DOHH2 (cell line): ENCODE measurements at regions not wholly inside any gene's neighbourhood (a gene's known extent, or its start where the extent isn't known, plus 50 kb on each side); places are given as distances from the start of the nearest gene placed in this dataset.

Experiments
- H3F3A ChIP-seq: fragments of 200-600 bp; sonication (generic), shearing (Covaris generic); 2 replicates; pipeline ENCODE4 v1.6.0; 2016; ENCODE audit warnings: antibody characterized with exemption, mild to moderate bottlenecking; ENCODE audit not compliant: control insufficient read depth, insufficient read depth
- H3K27ac ChIP-seq: fragments of 200-600 bp; sonication (generic); 2 replicates; pipeline ENCODE4 v1.5.1; 2014; ENCODE audit warnings: low read depth, mild to moderate bottlenecking, low read length, moderate library complexity
- H3K27me3 ChIP-seq: fragments of 200-600 bp; sonication (generic); 2 replicates; pipeline ENCODE4 v1.6.1; 2014; ENCODE audit warnings: mild to moderate bottlenecking, low read length, mixed read lengths; ENCODE audit not compliant: control insufficient read depth
- H3K36me3 ChIP-seq: fragments of 200-600 bp; sonication (generic); 2 replicates; pipeline ENCODE4 v1.6.1; 2014; ENCODE audit warnings: mild to moderate bottlenecking, low read length, moderate library complexity, mixed read lengths; ENCODE audit not compliant: control insufficient read depth
- H3K4me1 ChIP-seq: fragments of 200-600 bp; sonication (generic); 2 replicates; pipeline ENCODE4 v1.6.1; 2014; ENCODE audit warnings: mild to moderate bottlenecking, low read length, mixed read lengths; ENCODE audit not compliant: control insufficient read depth
- H3K4me2 ChIP-seq: fragments of 200-600 bp; sonication (generic); 2 replicates; pipeline ENCODE4 v1.6.0; 2014; ENCODE audit warnings: mild to moderate bottlenecking, low read length, moderate library complexity
- H3K4me3 ChIP-seq: fragments of 200-600 bp; sonication (generic); 2 replicates; pipeline ENCODE4 v1.5.1; 2014; ENCODE audit warnings: mild to moderate bottlenecking, low read length, mixed read lengths
- H3K79me2 ChIP-seq: fragments of 200-600 bp; sonication (generic); 2 replicates; pipeline ENCODE4 v1.6.1; 2014; ENCODE audit warnings: mild to moderate bottlenecking, low read length, mixed read lengths; ENCODE audit not compliant: control insufficient read depth
- H3K9me2 ChIP-seq: fragments of 200-600 bp; sonication (generic); replicated peaks from 2 replicates; pipeline ENCODE4 v1.6.1; 2014; ENCODE audit warnings: mild to moderate bottlenecking, low read length, mixed read lengths; ENCODE audit not compliant: control insufficient read depth
- H3K9me3 ChIP-seq: fragments of 200-600 bp; sonication (generic); 2 replicates; pipeline ENCODE4 v1.6.1; 2014; ENCODE audit warnings: antibody characterized with exemption, low read length, mixed read lengths; ENCODE audit not compliant: control insufficient read depth, insufficient read depth
- H4K20me1 ChIP-seq: fragments of 200-600 bp; sonication (generic); 2 replicates; pipeline ENCODE4 v1.6.0; 2014; ENCODE audit warnings: low read depth, mild to moderate bottlenecking, antibody characterized with exemption, low read length, moderate library complexity; ENCODE audit not compliant: control insufficient read depth, insufficient read depth
- EZH2phosphoT487 ChIP-seq: fragments of 200-600 bp; sonication (generic); IDR thresholded peaks from 2 replicates; pipeline ENCODE4 v1.6.1; 2017; ENCODE audit warnings: borderline replicate concordance, mild to moderate bottlenecking, antibody characterized with exemption, low read length, moderate library complexity, mixed read lengths
- TF ChIP-seq, protein P1 (sequence below): fragments of 200-600 bp; sonication (generic); IDR thresholded peaks from one replicate; pipeline ENCODE4 v1.5.1; 2014; ENCODE audit warnings: antibody characterized with exemption, mild to moderate bottlenecking, low read depth, low read length; ENCODE audit not compliant: poor library complexity, severe bottlenecking

DNA sequence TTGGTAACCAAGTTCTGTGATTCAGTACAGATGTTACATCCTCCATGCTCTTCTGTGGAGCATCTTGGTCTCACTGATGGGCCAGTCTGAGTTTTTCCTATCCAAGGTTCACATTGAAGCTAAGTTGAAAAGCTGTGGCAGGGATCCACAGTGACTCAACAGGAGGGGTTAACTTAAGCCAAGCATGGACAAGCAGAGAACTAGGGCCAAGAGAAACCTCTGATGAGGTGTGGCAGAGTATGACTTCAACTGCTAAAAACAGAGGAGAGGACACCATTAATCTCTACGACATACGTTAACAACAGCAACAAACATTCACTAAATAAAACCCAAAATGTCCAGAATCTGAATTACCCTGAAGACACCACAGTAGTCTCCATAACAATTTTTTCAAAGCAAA, 268.1 kb upstream of the UBE2E2 start:
- Histone ChIP-seq H4K20me1 (no peaks in the 10 kb centered on the region), H3K4me2 (no peak overlapping the region), H3K36me3 (no peaks in the 10 kb centered on the region), H3K4me3 (no peak overlapping the region), H3K9me3 (no peaks in the 10 kb centered on the region), H3K9me2 (no peaks in the 10 kb centered on the region), H3K27ac (no peak overlapping the region), H3K27me3 (no peaks in the 10 kb centered on the region), H3F3A (no peaks in the 10 kb centered on the region), H3K4me1 (no peaks in the 10 kb centered on the region), H3K79me2 (no peaks in the 10 kb centered on the region)
- no peak for TF ChIP-seq EZH2phosphoT487
- TF ChIP-seq, protein P1, sequence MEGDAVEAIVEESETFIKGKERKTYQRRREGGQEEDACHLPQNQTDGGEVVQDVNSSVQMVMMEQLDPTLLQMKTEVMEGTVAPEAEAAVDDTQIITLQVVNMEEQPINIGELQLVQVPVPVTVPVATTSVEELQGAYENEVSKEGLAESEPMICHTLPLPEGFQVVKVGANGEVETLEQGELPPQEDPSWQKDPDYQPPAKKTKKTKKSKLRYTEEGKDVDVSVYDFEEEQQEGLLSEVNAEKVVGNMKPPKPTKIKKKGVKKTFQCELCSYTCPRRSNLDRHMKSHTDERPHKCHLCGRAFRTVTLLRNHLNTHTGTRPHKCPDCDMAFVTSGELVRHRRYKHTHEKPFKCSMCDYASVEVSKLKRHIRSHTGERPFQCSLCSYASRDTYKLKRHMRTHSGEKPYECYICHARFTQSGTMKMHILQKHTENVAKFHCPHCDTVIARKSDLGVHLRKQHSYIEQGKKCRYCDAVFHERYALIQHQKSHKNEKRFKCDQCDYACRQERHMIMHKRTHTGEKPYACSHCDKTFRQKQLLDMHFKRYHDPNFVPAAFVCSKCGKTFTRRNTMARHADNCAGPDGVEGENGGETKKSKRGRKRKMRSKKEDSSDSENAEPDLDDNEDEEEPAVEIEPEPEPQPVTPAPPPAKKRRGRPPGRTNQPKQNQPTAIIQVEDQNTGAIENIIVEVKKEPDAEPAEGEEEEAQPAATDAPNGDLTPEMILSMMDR = no peak

DNA sequence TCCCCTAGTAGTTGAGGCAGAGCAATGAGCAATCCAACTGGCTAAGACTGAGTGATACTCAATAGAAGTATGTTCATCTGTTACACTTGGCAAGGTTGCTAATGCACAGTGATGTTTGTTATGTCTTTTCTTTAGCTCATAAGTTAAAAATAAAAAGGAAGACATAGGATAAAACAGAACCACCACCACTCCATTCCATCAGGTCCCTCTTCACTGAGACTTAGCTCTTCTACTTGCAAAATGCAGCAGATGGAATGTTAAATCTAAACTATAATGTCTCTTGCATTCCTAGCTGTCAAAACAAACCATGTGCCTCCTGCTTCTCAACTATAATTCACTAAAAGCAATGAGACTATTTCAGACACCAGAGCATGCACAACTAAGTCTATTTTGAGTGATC, 265.6 kb upstream of the UBE2E2 start:
- Histone ChIP-seq H3K27ac (no peak overlapping the region), H3K9me2 (no peaks in the 10 kb centered on the region), H3K9me3 (no peaks in the 10 kb centered on the region), H3K4me1 (no peaks in the 10 kb centered on the region), H3K36me3 (no peaks in the 10 kb centered on the region), H3F3A (no peaks in the 10 kb centered on the region), H3K27me3 (no peaks in the 10 kb centered on the region), H3K79me2 (no peaks in the 10 kb centered on the region), H4K20me1 (no peaks in the 10 kb centered on the region), H3K4me3 (no peak overlapping the region), H3K4me2 (no peak overlapping the region)
- TF ChIP-seq EZH2phosphoT487 = no peak
- TF ChIP-seq, protein P1 = no peak

DNA sequence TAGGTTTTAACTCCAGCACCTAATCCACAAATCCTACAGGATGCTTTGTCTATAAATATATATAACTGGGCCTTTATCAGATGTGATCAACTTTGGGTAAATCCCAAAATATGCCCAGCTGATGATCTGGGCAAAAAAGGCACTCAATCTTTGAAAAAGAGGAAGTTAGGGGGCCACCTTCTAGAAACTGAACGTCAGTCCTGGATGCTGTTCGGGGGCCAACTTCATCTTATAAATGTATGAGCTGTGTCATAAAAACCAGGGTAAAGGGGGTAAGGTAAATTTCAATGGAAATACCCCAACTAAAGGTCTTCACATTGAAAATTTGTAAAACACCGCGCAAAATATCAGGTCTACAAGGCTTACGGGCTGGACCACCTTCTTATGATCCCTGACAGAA, 264.4 kb upstream of the UBE2E2 start:
- Histone ChIP-seq H3K9me2 (no peaks in the 10 kb centered on the region), H3K4me1 (no peaks in the 10 kb centered on the region), H3K27me3 (no peaks in the 10 kb centered on the region), H3K36me3 (no peaks in the 10 kb centered on the region), H3K9me3 (no peaks in the 10 kb centered on the region), H3K27ac (no peak overlapping the region), H3K4me2 (no peak overlapping the region), H3K4me3 (no peak overlapping the region), H3F3A (no peaks in the 10 kb centered on the region), H3K79me2 (no peaks in the 10 kb centered on the region), H4K20me1 (no peaks in the 10 kb centered on the region)
- TF ChIP-seq, protein P1 = no peak
- no peak for TF ChIP-seq EZH2phosphoT487

DNA sequence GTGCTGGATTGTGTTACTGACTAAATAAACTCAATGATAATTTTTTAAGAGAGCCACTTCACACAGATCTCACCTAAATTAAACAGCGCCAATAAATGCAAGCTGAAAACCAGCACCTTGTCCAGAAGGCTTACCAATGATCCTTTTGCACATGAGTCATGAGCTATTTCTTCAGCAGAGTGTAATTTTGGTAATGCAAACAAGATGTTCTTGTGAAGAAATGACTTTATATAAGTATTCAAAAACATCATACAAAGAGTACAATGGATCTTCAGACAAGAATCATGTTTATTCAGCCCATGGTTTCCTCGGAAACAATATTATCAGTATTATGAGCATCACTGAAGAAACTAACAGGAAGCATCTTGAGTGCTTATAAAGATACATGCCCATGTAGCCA, 263.8 kb upstream of the UBE2E2 start:
- no peaks in the 10 kb centered on the region for H3K9me2 ChIP-seq
- H4K20me1 ChIP-seq = no peaks in the 10 kb centered on the region
- no peaks in the 10 kb centered on the region for H3F3A ChIP-seq
- no peaks in the 10 kb centered on the region for H3K27me3 ChIP-seq
- no peaks in the 10 kb centered on the region for H3K36me3 ChIP-seq
- no peak overlapping the region for H3K4me3 ChIP-seq
- no peak for TF ChIP-seq EZH2phosphoT487
- TF ChIP-seq, protein P1 = no peak
- H3K79me2 ChIP-seq = no peaks in the 10 kb centered on the region
- no peak overlapping the region for H3K27ac ChIP-seq
- no peak overlapping the region for H3K4me2 ChIP-seq
- H3K4me1 ChIP-seq = no peaks in the 10 kb centered on the region
- no peaks in the 10 kb centered on the region for H3K9me3 ChIP-seq
